HT1080 (cell line): ENCODE measurements at regions not wholly inside any gene's neighbourhood (a gene's known extent, or its start where the extent isn't known, plus 50 kb on each side); places are given as distances from the start of the nearest gene placed in this dataset.

Experiments used
- DNase-seq: peaks from one replicate; pipeline ENCODE4 v3.0.0-alpha.2; 2015; ENCODE audit warnings: low read depth

DNA sequence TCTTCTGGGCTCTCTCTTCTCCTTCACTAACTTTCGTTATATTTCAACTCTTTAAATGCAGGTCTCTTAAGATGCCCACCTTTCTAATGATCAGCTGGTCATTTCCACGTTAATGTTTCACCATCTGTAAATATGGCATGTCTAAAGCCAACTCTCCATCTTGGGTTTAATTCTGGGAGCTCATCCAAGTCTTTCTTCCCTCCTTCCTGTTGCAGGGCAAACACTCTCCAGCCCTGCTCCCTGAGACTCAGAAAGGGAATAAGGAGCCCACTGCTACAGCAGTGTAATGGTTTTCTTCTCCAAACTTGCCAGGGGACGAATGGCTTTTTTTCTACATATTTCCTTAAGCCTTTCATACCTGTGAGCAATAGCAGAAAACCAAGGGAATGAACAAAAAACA lies 73.3 kb upstream of the SOX1 start:
- no peak for DNase-seq

DNA sequence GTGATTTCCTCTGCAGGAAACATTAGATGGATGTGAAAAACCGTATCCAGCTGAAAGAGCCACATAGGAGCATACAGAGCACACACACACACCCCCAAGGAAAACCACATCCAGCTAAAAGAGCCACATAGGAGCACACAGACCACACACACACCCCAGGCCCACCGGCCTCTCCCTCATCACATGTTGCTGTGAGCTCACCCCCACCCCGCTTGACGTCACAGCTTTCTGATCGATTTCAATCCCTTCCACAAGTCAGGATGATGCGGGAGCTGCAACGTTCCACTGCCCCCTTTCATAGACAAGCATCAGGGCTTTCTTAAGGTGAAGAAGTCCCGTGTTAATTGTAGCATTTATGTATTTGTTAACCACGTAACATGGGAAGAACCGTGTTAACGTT lies 72.4 kb upstream of the SOX1 start:
- DNase-seq = no peak

DNA sequence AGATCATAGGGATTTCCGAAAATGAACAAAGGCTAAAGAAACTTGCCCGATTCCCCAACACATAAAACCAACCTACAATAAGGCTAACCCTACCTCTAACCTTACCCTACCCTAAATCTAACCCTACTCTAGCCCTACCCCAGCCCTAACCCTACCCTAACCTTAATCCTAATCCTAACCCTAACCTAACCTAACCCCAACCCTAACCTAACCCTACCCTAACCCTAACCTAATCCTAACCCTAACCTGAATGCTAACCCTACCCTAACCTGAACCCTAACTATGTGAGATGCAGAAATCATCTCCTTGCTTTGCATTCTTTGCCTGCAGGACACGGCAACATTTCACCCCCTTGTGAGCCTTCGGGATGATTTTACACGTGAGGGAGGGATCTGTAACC lies 67.6 kb upstream of the SOX1 start:
- no peak for DNase-seq

DNA sequence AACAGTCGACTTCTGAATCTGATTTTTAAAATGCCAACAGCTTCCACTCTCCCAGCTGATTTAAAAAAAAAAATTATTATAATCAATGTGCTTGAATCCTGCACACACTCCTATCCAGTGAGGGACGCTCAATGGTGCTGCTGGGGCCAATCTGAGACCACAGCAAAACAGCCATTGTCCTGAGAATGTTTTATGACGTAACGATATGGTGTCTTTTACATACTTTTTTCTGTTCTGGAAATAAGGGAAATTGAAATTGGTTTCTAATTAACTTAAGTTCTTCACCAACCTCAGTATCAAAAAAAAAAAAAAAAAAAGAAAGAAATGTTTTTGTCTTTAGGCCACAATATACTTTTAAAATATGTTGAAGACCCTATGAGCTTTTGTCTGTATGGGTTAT lies 66.1 kb upstream of the SOX1 start:
- DNase-seq = no peak

DNA sequence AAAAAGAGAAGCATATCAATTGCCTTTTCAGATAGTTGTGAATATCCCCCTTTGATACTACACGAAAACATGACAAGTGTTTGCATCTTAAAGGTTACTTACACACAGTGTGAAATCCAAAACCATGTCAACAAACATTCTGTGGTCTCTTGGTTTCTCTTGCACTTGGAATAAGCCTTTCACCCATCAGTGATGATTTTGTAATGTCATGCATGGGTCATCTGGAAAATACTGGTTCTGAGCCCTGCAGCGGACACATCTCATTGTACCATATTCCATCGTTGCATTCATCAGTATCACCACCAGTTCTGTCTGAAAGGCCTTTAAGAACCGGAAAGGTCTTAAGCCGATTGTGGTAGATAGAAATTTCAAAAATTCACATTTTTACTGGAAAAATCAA lies 65.4 kb upstream of the SOX1 start:
- no peak for DNase-seq

DNA sequence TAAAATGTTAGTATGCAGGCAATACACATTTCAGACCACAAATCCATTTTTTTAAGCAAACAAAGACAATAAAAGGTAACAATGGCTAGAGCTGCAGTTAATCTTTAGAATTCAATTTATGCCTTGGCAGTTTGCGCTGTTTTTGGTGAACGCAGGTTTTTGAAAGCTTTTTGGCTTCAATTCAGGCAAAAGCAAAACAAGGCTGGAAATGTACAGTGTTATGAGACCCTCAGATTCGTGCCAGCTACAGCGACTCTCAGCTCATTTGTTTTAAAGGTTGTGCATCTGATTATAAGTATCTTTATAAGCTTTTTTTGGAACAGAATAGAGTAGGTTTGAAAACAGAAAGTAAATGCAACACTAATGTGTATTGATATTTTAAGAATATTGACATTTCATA lies 63.6 kb upstream of the SOX1 start:
- no peak for DNase-seq

DNA sequence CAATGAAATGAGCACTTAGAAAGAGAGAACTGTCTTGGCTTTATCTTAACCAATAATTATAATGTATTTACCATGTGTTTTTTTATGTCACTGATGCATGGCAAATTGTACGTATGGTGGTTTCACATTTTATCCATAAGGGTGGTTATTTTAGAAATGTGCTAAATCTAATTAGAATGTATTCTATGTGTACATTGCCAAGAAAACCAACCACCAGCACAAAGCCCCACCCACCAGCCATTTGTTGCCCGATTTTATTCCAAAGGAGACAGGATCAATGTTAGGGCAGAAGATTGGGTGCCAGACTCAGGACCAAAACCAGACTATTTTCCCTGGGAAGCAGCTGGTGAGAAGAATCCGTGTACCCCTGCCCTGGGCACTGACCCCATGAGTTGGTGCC lies 63.0 kb upstream of the SOX1 start:
- no peak for DNase-seq

DNA sequence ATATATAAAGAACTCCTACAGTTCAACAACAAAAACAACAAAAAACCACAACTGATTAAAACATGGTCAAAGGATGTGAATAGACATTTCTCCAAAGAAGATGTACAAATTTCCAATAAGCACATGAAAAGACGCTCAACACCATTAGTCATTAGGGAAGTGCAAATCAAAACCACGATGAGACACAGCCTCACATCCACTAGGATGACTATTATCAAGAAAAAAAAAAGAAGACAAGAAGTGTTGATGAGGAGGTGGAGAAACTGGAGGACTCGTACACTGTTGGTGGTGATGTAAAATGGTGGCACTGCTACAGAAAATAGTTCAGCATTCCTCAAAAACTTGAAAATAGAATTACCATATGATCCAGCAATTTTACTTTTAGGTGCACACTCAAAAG lies 61.0 kb upstream of the SOX1 start:
- DNase-seq = no peak

DNA sequence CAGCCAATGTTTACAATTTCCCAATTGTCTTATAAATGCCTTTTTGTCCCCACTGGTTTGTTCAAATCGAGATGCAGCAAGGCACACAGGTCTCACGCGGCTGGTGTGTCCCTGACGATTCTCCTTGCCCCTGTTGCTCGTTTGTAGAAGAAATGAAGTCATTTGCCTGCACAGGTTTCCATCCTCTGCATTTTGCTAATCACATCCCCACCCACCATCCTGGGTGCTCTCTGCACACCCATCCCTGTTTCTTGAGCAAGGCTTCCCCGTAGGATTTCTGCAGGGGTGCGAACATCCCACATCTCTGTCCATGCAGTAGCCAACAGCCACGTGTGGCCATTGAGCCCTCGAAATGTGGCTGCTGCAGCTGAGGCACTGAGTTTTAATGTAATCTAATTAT lies 59.8 kb upstream of the SOX1 start:
- no peak for DNase-seq

DNA sequence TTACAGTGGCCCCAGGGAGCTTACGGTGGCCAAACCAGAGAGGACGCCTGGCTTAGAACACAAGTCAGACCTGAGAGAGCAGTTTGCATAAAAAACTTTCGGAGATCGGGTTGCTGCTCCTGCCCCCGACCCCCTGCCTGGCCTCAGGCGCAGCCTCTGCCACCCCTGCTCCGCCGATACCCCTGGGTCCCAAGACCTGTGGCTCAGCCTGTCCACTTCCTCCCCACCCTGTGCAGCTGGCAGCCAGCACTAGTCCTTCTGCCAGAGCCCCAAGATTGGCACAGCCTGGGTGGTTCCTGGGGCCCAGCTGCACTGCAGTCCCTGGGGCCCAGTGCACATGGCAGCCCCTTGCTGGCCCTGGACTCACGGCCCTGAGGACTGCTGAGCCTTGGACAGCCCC lies 56.2 kb upstream of the SOX1 start:
- DNase-seq = no peak

DNA sequence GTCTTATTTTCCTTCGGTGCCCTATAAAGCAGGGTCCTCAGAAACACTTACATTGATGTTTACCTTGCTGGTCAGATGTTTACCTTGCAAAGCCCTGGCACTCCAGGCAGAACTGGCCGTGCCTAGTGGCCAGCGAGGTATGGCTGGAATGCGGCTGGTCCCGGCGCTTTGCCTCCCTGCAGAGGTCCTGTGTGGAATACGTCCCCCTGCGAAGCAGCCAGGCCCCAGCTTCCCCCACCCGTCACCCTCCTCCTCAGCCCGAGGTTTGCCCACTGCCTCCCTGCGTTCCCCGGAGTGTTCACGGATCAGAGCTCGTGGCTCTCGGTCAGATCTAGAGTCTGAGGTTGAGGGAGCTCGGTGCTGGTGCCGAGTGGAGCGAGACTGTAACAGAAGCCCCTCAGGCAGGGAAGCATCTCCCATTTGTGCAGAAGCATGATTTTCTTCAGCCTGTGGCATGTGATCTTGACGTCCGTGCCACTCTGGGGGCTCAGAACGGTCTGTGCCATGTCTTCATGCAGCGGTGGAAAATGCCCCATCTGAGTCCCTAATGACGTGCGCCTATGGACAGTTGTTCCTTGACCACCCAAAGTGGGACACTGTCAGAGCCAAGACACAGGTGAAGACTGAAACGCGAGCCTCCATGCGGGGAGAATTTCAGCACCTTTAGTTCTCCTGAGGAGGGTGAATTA lies 54.8 kb upstream of the SOX1 start:
- DNase-seq = no peak

DNA sequence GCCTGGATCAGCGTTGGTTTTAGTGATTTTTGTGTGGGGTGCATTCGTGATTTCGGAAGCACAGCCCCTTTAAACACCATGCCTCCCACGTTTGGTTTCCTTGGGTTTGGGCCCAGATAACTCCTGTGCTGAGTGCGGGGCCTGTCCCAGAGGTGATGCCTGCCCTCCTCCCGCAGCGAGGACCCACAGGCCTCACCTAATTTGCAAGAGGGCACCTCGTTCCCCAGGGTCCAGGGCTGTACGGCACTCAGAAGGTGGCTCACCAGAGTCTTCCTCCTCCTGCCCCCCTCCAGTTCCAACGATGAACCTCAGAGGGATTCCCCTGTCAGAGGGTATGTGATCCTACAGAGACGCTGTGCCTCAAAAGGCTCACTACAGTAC lies 54.3 kb upstream of the SOX1 start:
- no peak for DNase-seq

DNA sequence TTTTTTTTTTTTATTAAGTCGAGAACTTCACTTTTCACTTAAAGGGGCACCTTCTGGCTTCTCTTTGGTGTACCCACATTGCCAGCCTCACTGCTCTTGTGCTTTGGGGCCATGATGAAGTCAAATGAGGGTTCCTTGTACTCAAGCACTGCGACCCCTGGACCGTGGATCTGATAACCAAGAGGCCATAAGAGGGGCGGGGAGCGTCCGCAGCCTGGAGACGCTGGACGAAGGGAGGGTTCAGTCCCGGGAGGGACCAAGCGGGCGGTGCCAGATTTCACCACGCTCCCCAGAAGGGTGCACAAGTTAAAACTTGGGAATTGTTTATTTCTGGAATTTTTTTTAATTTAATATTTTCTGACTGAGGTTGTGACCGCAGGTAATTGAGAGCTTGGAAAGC lies 53.3 kb upstream of the SOX1 start:
- no peak for DNase-seq

DNA sequence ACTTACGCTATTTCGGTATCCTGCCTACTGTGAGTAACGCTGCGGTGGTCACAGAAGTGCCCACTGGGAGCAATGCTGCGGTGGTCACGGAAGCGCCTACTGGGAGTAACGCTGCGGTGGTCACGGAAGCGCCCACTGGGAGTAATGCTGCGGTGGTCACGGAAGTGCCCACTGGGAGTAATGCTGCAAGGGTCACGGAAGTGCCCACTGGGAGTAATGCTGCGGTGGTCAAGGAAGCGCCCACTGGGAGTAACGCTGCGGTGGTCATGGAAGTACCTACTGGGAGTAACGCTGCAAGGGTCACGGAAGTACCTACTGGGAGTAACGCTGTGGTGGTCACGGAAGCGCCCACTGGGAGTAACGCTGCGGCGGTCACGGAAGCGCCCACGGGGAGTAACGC lies 52.1 kb upstream of the SOX1 start:
- DNase-seq = no peak
